IMR-90 (cell line): ENCODE measurements at regions not wholly inside any gene's neighbourhood (a gene's known extent, or its start where the extent isn't known, plus 50 kb on each side); places are given as distances from the start of the nearest gene placed in this dataset.

Experiments
- CEBPB ChIP-seq: IDR thresholded peaks from 2 replicates; pipeline ENCODE4 v1.6.1; 2012; ENCODE audit warnings: low read depth, low read length, improper control_type of control experiment
- CTCF ChIP-seq: conservative IDR thresholded peaks from 2 replicates; pipeline ENCODE4 v1.5.1; 2012; ENCODE audit warnings: mild to moderate bottlenecking, low read depth, low read length, improper control_type of control experiment
- ELK1 ChIP-seq: fragments of 150-350 bp; IDR thresholded peaks from 2 replicates; pipeline ENCODE4 v1.6.1; 2016; ENCODE audit warnings: low read depth, mild to moderate bottlenecking, low read length, moderate library complexity, borderline replicate concordance
- MAFK ChIP-seq: IDR thresholded peaks from 2 replicates; pipeline ENCODE4 v1.6.1; 2012; ENCODE audit warnings: low read depth, low read length, improper control_type of control experiment
- POLR2A ChIP-seq: IDR thresholded peaks from 2 replicates; pipeline ENCODE4 v1.6.1; 2012; ENCODE audit warnings: mild to moderate bottlenecking, low read depth, low read length
- RCOR1 ChIP-seq: IDR thresholded peaks from 2 replicates; pipeline ENCODE4 v1.6.1; 2012; ENCODE audit warnings: mild to moderate bottlenecking, low read length, improper control_type of control experiment; ENCODE audit not compliant: insufficient replicate concordance

GRCh38 chr5:130687085-130687733 is 477.8 kb downstream of the HINT1 start:
- 0 out of 2 replicates have a peak, but pooled peaks have one; percentile 10 for TF ChIP-seq CEBPB
- no peak for TF ChIP-seq CTCF
- no peak for TF ChIP-seq RCOR1
- TF ChIP-seq POLR2A: no peak
- no peak for TF ChIP-seq MAFK
- TF ChIP-seq ELK1: no peak
